ENCODE measurements at regions not wholly inside any gene's neighbourhood (a gene's known extent, or its start where the extent isn't known, plus 50 kb on each side); places are given as distances from the start of the nearest gene placed in this dataset.

GRCh38 chr3:22495791-22496190 lies 707.3 kb upstream of the UBE2E2 start:
- DNase-seq: no peak

- DNase-seq: no peak
These were observed 706.5 kb upstream of the UBE2E2 start for GRCh38 chr3:22496641-22497040.

- no peak for DNase-seq
These were observed 696.3 kb upstream of the UBE2E2 start for GRCh38 chr3:22506871-22507270.

- DNase-seq: no peak
These were observed 695.4 kb upstream of the UBE2E2 start for GRCh38 chr3:22507709-22508108.

- DNase-seq: no peak
These were observed 679.2 kb upstream of the UBE2E2 start for GRCh38 chr3:22523925-22524324.

GRCh38 chr3:22526266-22526837 lies 676.8 kb upstream of the UBE2E2 start:
- DNase-seq: no peak

- DNase-seq: no peak
These were observed 666.6 kb upstream of the UBE2E2 start for GRCh38 chr3:22536541-22536940.

GRCh38 chr3:22537560-22537959 lies 665.6 kb upstream of the UBE2E2 start:
- DNase-seq: no peak

- no peak for DNase-seq
These were observed 660.8 kb upstream of the UBE2E2 start for GRCh38 chr3:22542311-22542710.

- peak; percentile 1 for DNase-seq
These were observed 647.2 kb upstream of the UBE2E2 start for GRCh38 chr3:22555753-22556435.

- DNase-seq: no peak
These were observed 637.7 kb upstream of the UBE2E2 start for GRCh38 chr3:22565393-22565792.

GRCh38 chr3:22568285-22568684 lies 634.8 kb upstream of the UBE2E2 start:
- no peak for DNase-seq

- DNase-seq: no peak
These were observed 633.6 kb upstream of the UBE2E2 start for GRCh38 chr3:22569570-22569969.

GRCh38 chr3:22581007-22581406 lies 622.1 kb upstream of the UBE2E2 start:
- no peak for DNase-seq

- DNase-seq: no peak
These were observed 620.9 kb upstream of the UBE2E2 start for GRCh38 chr3:22582266-22582665.

GRCh38 chr3:22585504-22585903 lies 617.6 kb upstream of the UBE2E2 start:
- DNase-seq: no peak

GRCh38 chr3:22585911-22586310 lies 617.2 kb upstream of the UBE2E2 start:
- no peak for DNase-seq

GRCh38 chr3:22587446-22587845 lies 615.7 kb upstream of the UBE2E2 start:
- no peak for DNase-seq

- DNase-seq: no peak
These were observed 609.5 kb upstream of the UBE2E2 start for GRCh38 chr3:22593638-22594037.

GRCh38 chr3:22594990-22595389 lies 608.1 kb upstream of the UBE2E2 start:
- no peak for DNase-seq

- no peak for DNase-seq
These were observed 596.7 kb upstream of the UBE2E2 start for GRCh38 chr3:22606461-22606860.

- DNase-seq: no peak
These were observed 596.2 kb upstream of the UBE2E2 start for GRCh38 chr3:22606938-22607337.

- DNase-seq: no peak
These were observed 595.0 kb upstream of the UBE2E2 start for GRCh38 chr3:22608093-22608492.

- no peak for DNase-seq
These were observed 594.4 kb upstream of the UBE2E2 start for GRCh38 chr3:22608721-22609120.

- DNase-seq: no peak
These were observed 594.0 kb upstream of the UBE2E2 start for GRCh38 chr3:22609139-22609538.

Measured in NCI-H1092 treated with DMSO at 0.1 percent for 48 hours (cell line).